ENCODE measurements at regions not wholly inside any gene's neighbourhood (a gene's known extent, or its start where the extent isn't known, plus 50 kb on each side); places are given as distances from the start of the nearest gene placed in this dataset.
A peak's percentile ranks its signal among the peaks of the same experiment; 100 is the strongest.

- H3K36me3 Mint-ChIP-seq (ENCODE audit: low read depth), result no peaks in the 10 kb centered on the region
- peaks cover 7% of the 10 kb centered on the region for H3K27me3 Mint-ChIP-seq
- no peak for DNase-seq
- peaks cover 8% of the 10 kb centered on the region for H3K9me3 Mint-ChIP-seq
- TF ChIP-seq CTCF (IDR thresholded peaks at IDR 0.05), result no peak
- H3K27ac Mint-ChIP-seq, result no peak overlapping the region
- intact Hi-C loops (cut with micrococcal nuclease), result no loop called here
- POLR2A ChIA-PET, result no interaction called here
- CTCF ChIA-PET, result interaction anchor here (1.0 to 2.2 kb wide), 6 partner anchors 13 to 111 kb away, joined by 4 to 14 read pairs (median 8); no protein-coding TSS in a partner anchor
- no peak overlapping the region for H3K4me3 Mint-ChIP-seq
- no peaks in the 10 kb centered on the region for H3K4me1 Mint-ChIP-seq (ENCODE audit: low read depth)
- ATAC-seq, result no peak
Measured at GRCh38 chr17:74088934-74089329, 114.5 kb upstream of the RPL38 start.

- intact Hi-C loops (cut with micrococcal nuclease), result no loop called here
- ATAC-seq (no peak), DNase-seq (no peak)
- TF ChIP-seq CTCF (IDR thresholded peaks at IDR 0.05), result no peak
- CTCF ChIA-PET, result interaction anchor here (0.7 to 2.2 kb wide), 22 partner anchors 9 to 398 kb away, joined by 3 to 14 read pairs (median 3); no protein-coding TSS in a partner anchor
- Mint-ChIP-seq H3K4me3 (no peak overlapping the region), H3K36me3 (ENCODE audit: low read depth) (no peaks in the 10 kb centered on the region), H3K27me3 (peaks cover 7% of the 10 kb centered on the region), H3K4me1 (ENCODE audit: low read depth) (no peaks in the 10 kb centered on the region), H3K9me3 (peaks cover 8% of the 10 kb centered on the region), H3K27ac (no peak overlapping the region)
- POLR2A ChIA-PET, result no interaction called here
Measured at GRCh38 chr17:74089380-74089779, 114.1 kb upstream of the RPL38 start.

GRCh38 chr17:74089869-74090464, 113.5 kb upstream of the RPL38 start:
- H3K27ac Mint-ChIP-seq, result no peak overlapping the region
- no peak overlapping the region for H3K4me3 Mint-ChIP-seq
- intact Hi-C loops (cut with micrococcal nuclease), result loop anchor here (10.0 kb wide), 1 partner anchor 85 kb away; no protein-coding TSS in a partner anchor
- DNase-seq (peak; percentile 83), ATAC-seq (peak; percentile 71)
- H3K9me3 Mint-ChIP-seq, result peaks cover 7% of the 10 kb centered on the region
- H3K36me3 Mint-ChIP-seq (ENCODE audit: low read depth), result no peaks in the 10 kb centered on the region
- ChIA-PET CTCF (interaction anchor here (0.7 to 2.2 kb wide), 24 partner anchors 10 to 398 kb away, joined by 3 to 14 read pairs (median 3); no protein-coding TSS in a partner anchor), POLR2A (no interaction called here)
- peaks cover 7% of the 10 kb centered on the region for H3K27me3 Mint-ChIP-seq
- TF ChIP-seq CTCF (IDR thresholded peaks at IDR 0.05), result peak; percentile 71
- no peaks in the 10 kb centered on the region for H3K4me1 Mint-ChIP-seq (ENCODE audit: low read depth)

- intact Hi-C loops (cut with micrococcal nuclease), result loop anchor here (10.0 kb wide), 1 partner anchor 80 kb away; no protein-coding TSS in a partner anchor
- ATAC-seq (no peak), DNase-seq (no peak)
- Mint-ChIP-seq H3K4me1 (ENCODE audit: low read depth) (no peaks in the 10 kb centered on the region), H3K36me3 (ENCODE audit: low read depth) (no peaks in the 10 kb centered on the region), H3K9me3 (no peaks in the 10 kb centered on the region), H3K27me3 (peaks cover 3% of the 10 kb centered on the region), H3K27ac (no peak overlapping the region), H3K4me3 (no peak overlapping the region)
- POLR2A ChIA-PET, result no interaction called here
- TF ChIP-seq CTCF (IDR thresholded peaks at IDR 0.05), result no peak
- CTCF ChIA-PET, result no interaction called here
Measured at GRCh38 chr17:74094651-74095050, 108.8 kb upstream of the RPL38 start.

GRCh38 chr17:74096456-74096855, 107.0 kb upstream of the RPL38 start:
- POLR2A ChIA-PET, result no interaction called here
- CTCF ChIA-PET, result no interaction called here
- DNase-seq, result no peak
- Mint-ChIP-seq H3K27ac (no peak overlapping the region), H3K9me3 (no peaks in the 10 kb centered on the region), H3K36me3 (ENCODE audit: low read depth) (no peaks in the 10 kb centered on the region), H3K27me3 (peaks cover 6% of the 10 kb centered on the region), H3K4me3 (no peak overlapping the region), H3K4me1 (ENCODE audit: low read depth) (no peaks in the 10 kb centered on the region)
- ATAC-seq, result no peak
- intact Hi-C loops (cut with micrococcal nuclease), result loop anchor here (10.0 kb wide), 1 partner anchor 78 kb away; no protein-coding TSS in a partner anchor
- no peak for TF ChIP-seq CTCF (IDR thresholded peaks at IDR 0.05)

Data from activated CD8-positive, alpha-beta T cell treated with anti-CD3 and anti-CD28 coated beads for 36 hours (primary cell).